PFSK-1 (cell line): ENCODE measurements at regions not wholly inside any gene's neighbourhood (a gene's known extent, or its start where the extent isn't known, plus 50 kb on each side); places are given as distances from the start of the nearest gene placed in this dataset.

Experiments
- POLR2AphosphoS5 ChIP-seq: IDR thresholded peaks from 2 replicates; pipeline ENCODE4 v1.6.1; 2012; ENCODE audit warnings: low read depth, mild to moderate bottlenecking, control low read depth, low read length, moderate library complexity
- TAF1 ChIP-seq: IDR thresholded peaks from 2 replicates; pipeline ENCODE4 v1.6.1; 2012; ENCODE audit warnings: low read length, control low read depth, borderline replicate concordance; ENCODE audit not compliant: insufficient read depth
- TF ChIP-seq, protein P1 (sequence below), 2 experiments: IDR thresholded peaks; 2 replicates each; pipeline versions ENCODE4 v1.6.1 to v1.8.0; 2011 to 2012; ENCODE audit warnings: low read depth in 2 of 2, low read length in 2 of 2, control low read depth in 1 of 2, inconsistent platforms in 1 of 2, mild to moderate bottlenecking in 1 of 2, moderate library complexity in 1 of 2; ENCODE audit not compliant: insufficient read depth in 1 of 2

DNA sequence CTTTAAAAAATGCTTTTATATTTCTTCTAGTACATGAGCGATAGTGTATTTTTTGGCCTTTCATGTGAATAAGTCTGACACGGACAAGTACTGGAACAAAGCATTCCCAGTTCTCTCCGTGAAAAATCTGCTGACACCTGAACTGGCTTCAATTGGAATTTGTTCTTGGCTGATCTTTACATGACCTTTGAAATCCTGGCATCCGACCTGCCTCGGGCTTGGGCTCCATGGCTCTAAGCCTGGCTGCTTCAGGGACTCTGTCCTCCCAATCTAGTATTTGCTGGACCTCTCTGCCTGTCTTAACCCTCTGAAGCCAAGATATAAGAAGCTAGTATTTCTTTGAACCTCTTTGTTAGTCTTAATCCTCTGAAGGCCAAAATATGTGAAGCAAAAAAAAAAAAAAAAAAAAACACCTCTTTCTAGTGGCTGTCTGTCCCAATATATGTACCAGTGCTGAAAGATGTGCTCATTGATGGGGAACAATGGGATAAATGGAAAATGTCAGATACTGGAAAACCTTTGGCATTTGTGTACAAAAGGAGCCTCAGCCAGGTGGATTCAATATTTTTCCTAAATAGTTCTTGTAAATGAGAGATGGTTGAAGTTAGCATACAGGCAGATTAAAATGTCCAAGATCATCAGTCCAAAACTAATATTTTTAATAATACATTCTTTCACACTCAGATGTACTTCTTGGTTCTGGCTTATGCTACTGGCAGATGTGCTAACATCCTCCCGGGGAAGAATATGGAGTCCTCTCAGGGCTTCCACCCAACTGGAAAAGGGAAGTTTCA lies 470.6 kb downstream of the TUSC1 start:
- TF ChIP-seq POLR2AphosphoS5 (no peak), TAF1 (no peak)
- TF ChIP-seq, protein P1, sequence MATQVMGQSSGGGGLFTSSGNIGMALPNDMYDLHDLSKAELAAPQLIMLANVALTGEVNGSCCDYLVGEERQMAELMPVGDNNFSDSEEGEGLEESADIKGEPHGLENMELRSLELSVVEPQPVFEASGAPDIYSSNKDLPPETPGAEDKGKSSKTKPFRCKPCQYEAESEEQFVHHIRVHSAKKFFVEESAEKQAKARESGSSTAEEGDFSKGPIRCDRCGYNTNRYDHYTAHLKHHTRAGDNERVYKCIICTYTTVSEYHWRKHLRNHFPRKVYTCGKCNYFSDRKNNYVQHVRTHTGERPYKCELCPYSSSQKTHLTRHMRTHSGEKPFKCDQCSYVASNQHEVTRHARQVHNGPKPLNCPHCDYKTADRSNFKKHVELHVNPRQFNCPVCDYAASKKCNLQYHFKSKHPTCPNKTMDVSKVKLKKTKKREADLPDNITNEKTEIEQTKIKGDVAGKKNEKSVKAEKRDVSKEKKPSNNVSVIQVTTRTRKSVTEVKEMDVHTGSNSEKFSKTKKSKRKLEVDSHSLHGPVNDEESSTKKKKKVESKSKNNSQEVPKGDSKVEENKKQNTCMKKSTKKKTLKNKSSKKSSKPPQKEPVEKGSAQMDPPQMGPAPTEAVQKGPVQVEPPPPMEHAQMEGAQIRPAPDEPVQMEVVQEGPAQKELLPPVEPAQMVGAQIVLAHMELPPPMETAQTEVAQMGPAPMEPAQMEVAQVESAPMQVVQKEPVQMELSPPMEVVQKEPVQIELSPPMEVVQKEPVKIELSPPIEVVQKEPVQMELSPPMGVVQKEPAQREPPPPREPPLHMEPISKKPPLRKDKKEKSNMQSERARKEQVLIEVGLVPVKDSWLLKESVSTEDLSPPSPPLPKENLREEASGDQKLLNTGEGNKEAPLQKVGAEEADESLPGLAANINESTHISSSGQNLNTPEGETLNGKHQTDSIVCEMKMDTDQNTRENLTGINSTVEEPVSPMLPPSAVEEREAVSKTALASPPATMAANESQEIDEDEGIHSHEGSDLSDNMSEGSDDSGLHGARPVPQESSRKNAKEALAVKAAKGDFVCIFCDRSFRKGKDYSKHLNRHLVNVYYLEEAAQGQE (IDR thresholded peaks at IDR 0.05; ENCODE audit: insufficient read depth in 1 of 2, low read depth in 2 of 2, low read length in 2 of 2) = no peak
